Left lung (tissue), 4 donors: ENCODE measurements at regions not wholly inside any gene's neighbourhood (a gene's known extent, or its start where the extent isn't known, plus 50 kb on each side); places are given as distances from the start of the nearest gene placed in this dataset.

Experiments
- ATAC-seq: fragments of 200-7000 bp; cut with Tn5 transposase; one replicate; pipeline ENCODE4 v1.9.1; 2020; ENCODE audit warnings: moderate library complexity
- DNase-seq, 4 donors: peaks; one replicate each; pipeline ENCODE4 v3.0.0-alpha.2; 2013 to 2020
- H3K27ac ChIP-seq, 2 donors: fragments of 200-600 bp; sonication (generic) in 1 of 2; one replicate each; pipeline versions ENCODE4 v1.5.0 to v1.8.0; 2020 to 2021
- H3K27me3 ChIP-seq, 2 donors: fragments of 200-600 bp; sonication (generic) in 1 of 2; one replicate each; pipeline versions ENCODE4 v1.5.0 to v1.8.0; 2020 to 2021
- H3K36me3 ChIP-seq, 2 donors: fragments of 200-600 bp; sonication (generic) in 1 of 2; one replicate each; pipeline versions ENCODE4 v1.5.0 to v1.8.0; 2020 to 2021
- H3K4me1 ChIP-seq, 2 donors: fragments of 200-600 bp; one replicate each; pipeline ENCODE4 v1.8.0; 2021
- H3K4me3 ChIP-seq, 2 donors: fragments of 200-600 bp; sonication (generic) in 1 of 2; one replicate each; pipeline versions ENCODE4 v1.5.0 to v1.8.0; 2020 to 2021; ENCODE audit warnings: mild to moderate bottlenecking in 1 of 2
- H3K9me3 ChIP-seq, 2 donors: fragments of 200-600 bp; sonication (generic) in 1 of 2; one replicate each; pipeline versions ENCODE4 v1.5.0 to v1.8.0; 2020 to 2021
- CTCF ChIP-seq, 2 donors: fragments of 200-600 bp; sonication (generic) in 1 of 2; IDR thresholded peaks; one replicate each; pipeline versions ENCODE4 v1.5.0 to v1.8.0; 2021; ENCODE audit warnings: antibody characterized with exemption in 2 of 2
- intact Hi-C, 2 donors: fragments of 100-400 bp; cut with DNase I; formaldehyde crosslinking; loops; one replicate each; pipeline versions ENCODE4 v1.11.2 to v1.14.2; 2022
- donor health status: DM: no; HTN: yes; CAD: no.
- donor health status: DM: no; HTN: no; CAD: no.

- intact Hi-C loops: loop anchor here in 1 of 2 donors (10.0 kb wide), 1 partner anchor 252 kb away; no protein-coding TSS in a partner anchor
- TF ChIP-seq CTCF (IDR thresholded peaks at IDR 0.05): no peak
- peak in 1 of 4 donors; percentile 42 for DNase-seq
Measured at GRCh38 chr6:3997177-3997770, 81.7 kb downstream of the FAM217A start.

GRCh38 chr6:3999800-4000661, 78.9 kb downstream of the FAM217A start:
- TF ChIP-seq CTCF (IDR thresholded peaks at IDR 0.05): no peak
- ATAC-seq: no peak
- no peaks in the 10 kb centered on the region for H3K9me3 ChIP-seq
- H3K36me3 ChIP-seq: no peaks in the 10 kb centered on the region
- H3K4me1 ChIP-seq: no peaks in the 10 kb centered on the region
- intact Hi-C loops: loop anchor here in 1 of 2 donors (10.0 kb wide), 1 partner anchor 255 kb away; no protein-coding TSS in a partner anchor
- no peaks in the 10 kb centered on the region for H3K27me3 ChIP-seq
- H3K27ac ChIP-seq: no peak overlapping the region
- DNase-seq: no peak
- no peak overlapping the region for H3K4me3 ChIP-seq

More at GRCh38 chr6:3997177-3997770, 81.7 kb downstream of the FAM217A start:
- Histone ChIP-seq H3K9me3 (no peaks in the 10 kb centered on the region), H3K27me3 (no peaks in the 10 kb centered on the region), H3K36me3 (no peaks in the 10 kb centered on the region), H3K4me1 (no peaks in the 10 kb centered on the region), H3K27ac (peak overlapping the region in 1 of 2 donors; percentile 40), H3K4me3 (no peak overlapping the region)
- peak; percentile 65 for ATAC-seq

- peaks cover 0 to 7% of the 10 kb centered on the region in 2 donors for H3K4me1 ChIP-seq
- DNase-seq (no peak), ATAC-seq (no peak)
- H3K36me3 ChIP-seq: no peaks in the 10 kb centered on the region
- TF ChIP-seq CTCF (IDR thresholded peaks at IDR 0.05): no peak
- intact Hi-C loops: no loop called here
- no peaks in the 10 kb centered on the region for H3K9me3 ChIP-seq
- no peak overlapping the region for H3K4me3 ChIP-seq
- no peak overlapping the region for H3K27ac ChIP-seq
- no peaks in the 10 kb centered on the region for H3K27me3 ChIP-seq
Measured at GRCh38 chr6:4004249-4004648, 74.7 kb downstream of the FAM217A start.

- Histone ChIP-seq H3K4me1 (peaks cover 0 to 28% of the 10 kb centered on the region in 2 donors), H3K9me3 (no peaks in the 10 kb centered on the region), H3K4me3 (no peak overlapping the region), H3K27ac (peak overlapping the region in 1 of 2 donors; percentile 23), H3K36me3 (no peaks in the 10 kb centered on the region), H3K27me3 (no peaks in the 10 kb centered on the region)
- ATAC-seq (peak; percentile 96), DNase-seq (peak in 2 of 4 donors; percentile 62 to 86)
- intact Hi-C loops: no loop called here
- TF ChIP-seq CTCF (IDR thresholded peaks at IDR 0.05): peak; percentile 21 to 37
Measured at GRCh38 chr6:4008324-4009047, 70.5 kb downstream of the FAM217A start.
